Ovary (tissue), 7 donors: ENCODE measurements at regions not wholly inside any gene's neighbourhood (a gene's known extent, or its start where the extent isn't known, plus 50 kb on each side); places are given as distances from the start of the nearest gene placed in this dataset.

Experiments
- DNase-seq, 5 donors: peaks; one replicate each; pipeline ENCODE4 v3.0.0-alpha.2; 2019 to 2020
- H3K27ac ChIP-seq, 2 donors: fragments of 200-600 bp; one replicate each; pipeline versions ENCODE4 v1.5.1 to v1.8.0; 2019 to 2022
- H3K27me3 ChIP-seq: fragments of 200-600 bp; one replicate; pipeline ENCODE4 v1.8.0; 2022
- H3K36me3 ChIP-seq: fragments of 200-600 bp; sonication (generic); one replicate; pipeline ENCODE4 v1.5.1; 2019
- H3K4me1 ChIP-seq: one replicate; pipeline ENCODE4 v1.8.1; 2013; ENCODE audit warnings: mild to moderate bottlenecking, moderate library complexity; ENCODE audit not compliant: insufficient read depth
- H3K4me3 ChIP-seq: fragments of 200-600 bp; sonication (generic); one replicate; pipeline ENCODE4 v1.5.1; 2017
- H3K9me3 ChIP-seq, 2 donors: fragments of 200-600 bp in 1 of 2; sonication (generic) in 1 of 2; one replicate each; pipeline versions ENCODE4 v1.5.1 to v1.8.1; 2013 to 2019; ENCODE audit warnings: mild to moderate bottlenecking in 1 of 2, moderate library complexity in 1 of 2
- CTCF ChIP-seq, 3 donors: fragments of 450-650 bp in 2 of 3; fragments of 200-600 bp in 1 of 3; IDR thresholded peaks; one replicate each; pipeline versions ENCODE4 v1.5.1 to v1.8.0; 2016 to 2022; ENCODE audit warnings: antibody characterized with exemption in 3 of 3, mild to moderate bottlenecking in 1 of 3
- EP300 ChIP-seq: sonication (generic); formaldehyde crosslinking; IDR thresholded peaks from one replicate; pipeline ENCODE4 v1.6.1; 2017; ENCODE audit warnings: antibody characterized with exemption
- POLR2A ChIP-seq: fragments of 450-650 bp; IDR thresholded peaks from one replicate; pipeline ENCODE4 v1.6.1; 2017; ENCODE audit warnings: antibody characterized with exemption, mild to moderate bottlenecking, moderate library complexity
- WGBS, 3 donors: extraction: QIAGEN DNeasy Blood & Tissue Kit in 1 of 3; methylation state at CpG; one replicate each; pipeline versions ENCODE4 v1.1.5 to v1.1.7; 2013 to 2017; 5-methylcytosine and 5-hydroxymethylcytosine counted together
- intact Hi-C, 4 donors: fragments of 100-400 bp; cut with DNase I; formaldehyde crosslinking; loops; one replicate each; pipeline versions ENCODE4 v1.11.0 to v1.15.1; 2022 to 2023
- donor health status: DM: no; HTN: no; CAD: no; lungs with moderate emphysema.
- donor health status: DM: no; HTN: no; CAD: no.
- donor health status: Bipolar disorder and iron deficiency.
- donor health status: DM: no; HTN: no; CAD: no.
- donor health status: DM: yes; HTN: yes; CAD: no.

GRCh38 chr4:129550281-129550785 is 454.4 kb downstream of the C4orf33 start:
- intact Hi-C loops, result no loop called here
- no peaks in the 10 kb centered on the region for H3K27me3 ChIP-seq
- DNase-seq, result no peak
- no peak overlapping the region for H3K4me3 ChIP-seq
- no peaks in the 10 kb centered on the region for H3K36me3 ChIP-seq
- H3K9me3 ChIP-seq, result no peaks in the 10 kb centered on the region
- no peaks in the 10 kb centered on the region for H3K4me1 ChIP-seq
- WGBS, 3 donors, result 4 to 36% (median 6%) methylated on average over 1 of the region's 1 CpG
- no peak for TF ChIP-seq CTCF (IDR thresholded peaks at IDR 0.05)
- no peak for TF ChIP-seq EP300
- TF ChIP-seq POLR2A, result no peak
- no peak overlapping the region for H3K27ac ChIP-seq

GRCh38 chr4:129561280-129561679 is 465.3 kb downstream of the C4orf33 start:
- 0 to 85% (median 33%) methylated on average over 1 of the region's 1 CpG for WGBS, 3 donors
- H3K4me3 ChIP-seq, result no peak overlapping the region
- TF ChIP-seq CTCF (IDR thresholded peaks at IDR 0.05) (no peak), POLR2A (no peak), EP300 (no peak)
- DNase-seq, result no peak
- no peaks in the 10 kb centered on the region for H3K9me3 ChIP-seq
- no peaks in the 10 kb centered on the region for H3K4me1 ChIP-seq
- H3K27ac ChIP-seq, result no peak overlapping the region
- intact Hi-C loops, result no loop called here
- no peaks in the 10 kb centered on the region for H3K36me3 ChIP-seq
- no peaks in the 10 kb centered on the region for H3K27me3 ChIP-seq

GRCh38 chr4:129561886-129562671 is 466.1 kb downstream of the C4orf33 start:
- intact Hi-C loops, result no loop called here
- Histone ChIP-seq H3K4me1 (no peaks in the 10 kb centered on the region), H3K27ac (no peak overlapping the region), H3K27me3 (no peaks in the 10 kb centered on the region), H3K9me3 (no peaks in the 10 kb centered on the region), H3K36me3 (no peaks in the 10 kb centered on the region), H3K4me3 (no peak overlapping the region)
- DNase-seq, result no peak
- WGBS, 3 donors, result 80 to 91% (median 81%) methylated on average over 2 of the region's 2 CpGs
- TF ChIP-seq POLR2A (no peak), CTCF (IDR thresholded peaks at IDR 0.05) (no peak), EP300 (no peak)

GRCh38 chr4:129565214-129565613 is 469.3 kb downstream of the C4orf33 start:
- Histone ChIP-seq H3K27ac (no peak overlapping the region), H3K4me1 (no peaks in the 10 kb centered on the region), H3K4me3 (no peak overlapping the region), H3K9me3 (no peaks in the 10 kb centered on the region), H3K36me3 (no peaks in the 10 kb centered on the region), H3K27me3 (no peaks in the 10 kb centered on the region)
- intact Hi-C loops, result no loop called here
- WGBS, 3 donors, result 82 to 87% (median 84%) methylated on average over 2 of the region's 2 CpGs
- TF ChIP-seq POLR2A, result no peak
- TF ChIP-seq EP300, result no peak
- no peak for TF ChIP-seq CTCF (IDR thresholded peaks at IDR 0.05)
- DNase-seq, result no peak
